ENCODE measurements at regions not wholly inside any gene's neighbourhood (a gene's known extent, or its start where the extent isn't known, plus 50 kb on each side); places are given as distances from the start of the nearest gene placed in this dataset.

GRCh38 chr13:56012644-56013043 lies 1128.1 kb upstream of the PRR20A start:
- no peaks in the 10 kb centered on the region for H3K4me1 ChIP-seq
- no peaks in the 10 kb centered on the region for H3K9me3 ChIP-seq
- no peaks in the 10 kb centered on the region for H3K36me3 ChIP-seq
- no peak for DNase-seq
- WGBS, 2 donors = 71 to 82% methylated on average over 2 of the region's 2 CpGs
- no peak overlapping the region for H3K4me3 ChIP-seq (replicated peaks in 1 of 3)
- H3K27ac ChIP-seq = no peak overlapping the region
- TF ChIP-seq, protein P1, sequence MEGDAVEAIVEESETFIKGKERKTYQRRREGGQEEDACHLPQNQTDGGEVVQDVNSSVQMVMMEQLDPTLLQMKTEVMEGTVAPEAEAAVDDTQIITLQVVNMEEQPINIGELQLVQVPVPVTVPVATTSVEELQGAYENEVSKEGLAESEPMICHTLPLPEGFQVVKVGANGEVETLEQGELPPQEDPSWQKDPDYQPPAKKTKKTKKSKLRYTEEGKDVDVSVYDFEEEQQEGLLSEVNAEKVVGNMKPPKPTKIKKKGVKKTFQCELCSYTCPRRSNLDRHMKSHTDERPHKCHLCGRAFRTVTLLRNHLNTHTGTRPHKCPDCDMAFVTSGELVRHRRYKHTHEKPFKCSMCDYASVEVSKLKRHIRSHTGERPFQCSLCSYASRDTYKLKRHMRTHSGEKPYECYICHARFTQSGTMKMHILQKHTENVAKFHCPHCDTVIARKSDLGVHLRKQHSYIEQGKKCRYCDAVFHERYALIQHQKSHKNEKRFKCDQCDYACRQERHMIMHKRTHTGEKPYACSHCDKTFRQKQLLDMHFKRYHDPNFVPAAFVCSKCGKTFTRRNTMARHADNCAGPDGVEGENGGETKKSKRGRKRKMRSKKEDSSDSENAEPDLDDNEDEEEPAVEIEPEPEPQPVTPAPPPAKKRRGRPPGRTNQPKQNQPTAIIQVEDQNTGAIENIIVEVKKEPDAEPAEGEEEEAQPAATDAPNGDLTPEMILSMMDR (IDR thresholded peaks at IDR 0.05) = no peak
- no peak for TF ChIP-seq POLR2A (IDR thresholded peaks at IDR 0.05)
- intact Hi-C loops (cut with DNase I) = no loop called here
- no peaks in the 10 kb centered on the region for H3K27me3 ChIP-seq

GRCh38 chr13:56015919-56016318 lies 1124.8 kb upstream of the PRR20A start:
- DNase-seq = no peak
- TF ChIP-seq, protein P1 (IDR thresholded peaks at IDR 0.05) = no peak
- no peak for TF ChIP-seq POLR2A (IDR thresholded peaks at IDR 0.05)
- no peak overlapping the region for H3K4me3 ChIP-seq (replicated peaks in 1 of 3)
- H3K36me3 ChIP-seq = no peaks in the 10 kb centered on the region
- H3K27ac ChIP-seq = no peak overlapping the region
- H3K27me3 ChIP-seq = no peaks in the 10 kb centered on the region
- 50 to 52% methylated on average over 2 of the region's 2 CpGs for WGBS, 2 donors
- no peaks in the 10 kb centered on the region for H3K9me3 ChIP-seq
- intact Hi-C loops (cut with DNase I) = no loop called here
- H3K4me1 ChIP-seq = no peaks in the 10 kb centered on the region

GRCh38 chr13:56019606-56020005 lies 1121.1 kb upstream of the PRR20A start:
- H3K27me3 ChIP-seq = no peaks in the 10 kb centered on the region
- TF ChIP-seq, protein P1 (IDR thresholded peaks at IDR 0.05) = no peak
- no peak for TF ChIP-seq POLR2A (IDR thresholded peaks at IDR 0.05)
- 92 to 97% methylated on average over 5 of the region's 5 CpGs for WGBS, 2 donors
- H3K4me1 ChIP-seq = no peaks in the 10 kb centered on the region
- no peaks in the 10 kb centered on the region for H3K36me3 ChIP-seq
- no peak overlapping the region for H3K4me3 ChIP-seq (replicated peaks in 1 of 3)
- no peak overlapping the region for H3K27ac ChIP-seq
- no peaks in the 10 kb centered on the region for H3K9me3 ChIP-seq
- DNase-seq = no peak
- intact Hi-C loops (cut with DNase I) = no loop called here

DNA sequence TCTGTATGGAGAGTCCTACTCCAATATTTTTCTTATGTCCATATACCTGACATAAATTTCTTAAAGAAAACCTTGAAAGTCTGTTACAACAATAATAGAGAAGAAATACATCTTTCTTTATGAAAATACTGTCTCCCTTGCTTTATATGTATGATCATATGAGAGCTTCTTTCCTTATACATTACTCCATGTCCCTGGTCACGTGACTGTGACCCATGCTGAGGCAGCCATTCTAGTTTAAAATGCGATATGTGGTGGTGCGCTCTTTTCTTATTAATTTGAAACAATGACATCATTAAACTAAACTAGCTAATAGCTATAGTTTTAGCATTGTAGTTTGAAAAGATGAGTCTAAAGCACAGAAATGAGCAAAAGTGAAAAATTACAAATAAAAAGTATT lies 1120.3 kb upstream of the PRR20A start:
- no peak for DNase-seq
- Histone ChIP-seq H3K4me1 (no peaks in the 10 kb centered on the region), H3K9me3 (no peaks in the 10 kb centered on the region), H3K36me3 (no peaks in the 10 kb centered on the region), H3K4me3 (replicated peaks in 1 of 3) (no peak overlapping the region), H3K27ac (no peak overlapping the region), H3K27me3 (no peaks in the 10 kb centered on the region)
- TF ChIP-seq, protein P1 (IDR thresholded peaks at IDR 0.05) = no peak
- TF ChIP-seq POLR2A (IDR thresholded peaks at IDR 0.05) = no peak
- intact Hi-C loops (cut with DNase I) = no loop called here
- 86 to 92% methylated on average over 3 of the region's 3 CpGs for WGBS, 2 donors

GRCh38 chr13:56039992-56040391 lies 1100.7 kb upstream of the PRR20A start:
- intact Hi-C loops (cut with DNase I) = no loop called here
- no peak overlapping the region for H3K27ac ChIP-seq
- H3K4me3 ChIP-seq (replicated peaks in 1 of 3) = no peak overlapping the region
- H3K9me3 ChIP-seq = no peaks in the 10 kb centered on the region
- TF ChIP-seq, protein P1 (IDR thresholded peaks at IDR 0.05) = no peak
- no peak for TF ChIP-seq POLR2A (IDR thresholded peaks at IDR 0.05)
- H3K36me3 ChIP-seq = no peaks in the 10 kb centered on the region
- DNase-seq = no peak
- 87 to 90% methylated on average over 5 to 8 of the region's 8 CpGs for WGBS, 2 donors
- no peaks in the 10 kb centered on the region for H3K4me1 ChIP-seq
- no peaks in the 10 kb centered on the region for H3K27me3 ChIP-seq

All from thyroid gland (tissue), 4 donors.